SK-N-SH (cell line): ENCODE measurements at regions not wholly inside any gene's neighbourhood (a gene's known extent, or its start where the extent isn't known, plus 50 kb on each side); places are given as distances from the start of the nearest gene placed in this dataset.

Source experiments
- CTCF ChIA-PET: fragments of 300-600, 350-600 bp; formaldehyde crosslinking; extraction: SDS; loops from one replicate; lab custom pipeline; 2021; lab: Yijun Ruan, JAX
- POLR2A ChIA-PET: fragments of 350-600 bp; sonication (Branson Sonifier 250); formaldehyde crosslinking; extraction: SDS; loops from one replicate; lab custom pipeline; 2020; ENCODE audit warnings: antibody characterized with exemption, inconsistent platforms; lab: Yijun Ruan, JAX
- DNase-seq: peaks from one replicate; pipeline ENCODE4 v3.0.0; 2012
- H2AFZ ChIP-seq: fragments of 200-600 bp; sonication (generic); 2 replicates; pipeline ENCODE4 v1.8.1; 2016; ENCODE audit warnings: antibody characterized with exemption, mild to moderate bottlenecking, low read depth
- H3F3A ChIP-seq: fragments of 200-600 bp; sonication (generic); replicated peaks from 2 replicates; pipeline ENCODE3; 2016; ENCODE audit warnings: antibody characterized with exemption, mild to moderate bottlenecking; ENCODE audit not compliant: insufficient read depth
- H3K27ac ChIP-seq, 2 experiments: fragments of 200-500 bp in 1 of 2; fragments of 200-600 bp in 1 of 2; sonication (Bioruptor generic) in 1 of 2; sonication (generic), shearing (Covaris generic) in 1 of 2; 2 replicates each; pipeline versions ENCODE4 v1.5.1 to v1.6.1; 2014 to 2016; ENCODE audit warnings: low read depth in 2 of 2, inconsistent platforms in 1 of 2, low read length in 1 of 2, mild to moderate bottlenecking in 1 of 2, mixed read lengths in 1 of 2
- H3K27me3 ChIP-seq: fragments of 200-600 bp; sonication (generic), shearing (Covaris generic); 2 replicates; pipeline ENCODE4 v1.6.1; 2016; ENCODE audit warnings: mixed run types; ENCODE audit not compliant: insufficient read depth
- H3K36me3 ChIP-seq, 2 experiments: fragments of 200-500 bp in 1 of 2; fragments of 200-600 bp in 1 of 2; sonication (Bioruptor generic) in 1 of 2; sonication (generic) in 1 of 2; replicated peaks in 1 of 2; 2 replicates each; pipeline versions ENCODE3 to v1.5.1; 2014 to 2016; ENCODE audit warnings: low read length in 1 of 2, mild to moderate bottlenecking in 1 of 2; ENCODE audit not compliant: insufficient read depth in 2 of 2, control insufficient read depth in 1 of 2
- H3K4me1 ChIP-seq, 2 experiments: fragments of 200-500 bp in 1 of 2; fragments of 200-600 bp in 1 of 2; sonication (Bioruptor generic) in 1 of 2; sonication (generic), shearing (Covaris generic) in 1 of 2; 2 replicates each; pipeline versions ENCODE4 v1.5.1 to v1.6.1; 2014 to 2016; ENCODE audit warnings: low read depth in 1 of 2, low read length in 1 of 2, mixed run types in 1 of 2; ENCODE audit not compliant: insufficient read depth in 2 of 2, control insufficient read depth in 1 of 2
- H3K4me2 ChIP-seq: fragments of 200-600 bp; sonication (generic), shearing (Covaris generic); 2 replicates; pipeline ENCODE4 v1.6.1; 2017; ENCODE audit warnings: mixed run types
- H3K4me3 ChIP-seq, 2 experiments: fragments of 200-500 bp in 1 of 2; fragments of 200-600 bp in 1 of 2; sonication (Bioruptor generic) in 1 of 2; sonication (generic), shearing (Covaris generic) in 1 of 2; 2 replicates each; pipeline versions ENCODE4 v1.5.1 to v1.8.1; 2014 to 2016; ENCODE audit warnings: low read depth in 2 of 2, inconsistent platforms in 1 of 2, low read length in 1 of 2, mild to moderate bottlenecking in 1 of 2, mixed read lengths in 1 of 2, moderate library complexity in 1 of 2
- H3K79me2 ChIP-seq: fragments of 200-600 bp; sonication (generic); 2 replicates; pipeline ENCODE4 v1.8.1; 2017; ENCODE audit warnings: mild to moderate bottlenecking; ENCODE audit not compliant: insufficient read depth
- H3K9ac ChIP-seq: fragments of 200-600 bp; sonication (generic); 2 replicates; pipeline ENCODE4 v1.6.1; 2017; ENCODE audit warnings: mixed run types
- H3K9me2 ChIP-seq: fragments of 200-600 bp; sonication (generic); 2 replicates; pipeline ENCODE4 v1.6.1; 2017; ENCODE audit warnings: mixed run types
- H3K9me3 ChIP-seq: fragments of 200-600 bp; sonication (generic); 2 replicates; pipeline ENCODE4 v1.6.1; 2017; ENCODE audit warnings: mixed run types, mild to moderate bottlenecking, moderate library complexity
- H4K20me1 ChIP-seq: fragments of 200-600 bp; sonication (generic); 2 replicates; pipeline ENCODE4 v1.6.1; 2017; ENCODE audit warnings: mild to moderate bottlenecking, mixed run types; ENCODE audit not compliant: insufficient read depth
- CHD2 ChIP-seq: fragments of 150-350 bp; IDR thresholded peaks from 2 replicates; pipeline ENCODE4 v1.6.1; 2018; ENCODE audit warnings: low read length; ENCODE audit not compliant: partially characterized antibody
- CTCF ChIP-seq: fragments of 200-600 bp; sonication (generic); IDR thresholded peaks from 2 replicates; pipeline ENCODE4 v1.6.1; 2017; ENCODE audit warnings: antibody characterized with exemption, mild to moderate bottlenecking, moderate library complexity
- ELF1 ChIP-seq: IDR thresholded peaks from 2 replicates; pipeline ENCODE4 v1.4.0; 2012
- EP300 ChIP-seq, 2 experiments: IDR thresholded peaks; 2 replicates each; pipeline versions ENCODE4 v1.4.0 to v1.6.1; 2012; ENCODE audit warnings: borderline replicate concordance in 1 of 2, low read depth in 1 of 2, low read length in 1 of 2
- EZH2phosphoT487 ChIP-seq: fragments of 200-600 bp; sonication (generic); IDR thresholded peaks from 2 replicates; pipeline ENCODE4 v1.6.1; 2017; ENCODE audit warnings: low read depth, mixed run types, mild to moderate bottlenecking, antibody characterized with exemption, moderate library complexity, borderline replicate concordance
- FOSL2 ChIP-seq: IDR thresholded peaks from 2 replicates; pipeline ENCODE4 v1.4.0; 2012; ENCODE audit warnings: low read depth, mild to moderate bottlenecking, moderate library complexity, borderline replicate concordance
- FOXJ3 ChIP-seq: sonication (generic); formaldehyde crosslinking; IDR thresholded peaks from 2 replicates; pipeline ENCODE4 v1.5.1; 2020; ENCODE audit warnings: mild to moderate bottlenecking, missing genetic modification reagents
- FOXM1 ChIP-seq: IDR thresholded peaks from 2 replicates; pipeline ENCODE4 v1.4.0; 2012; ENCODE audit warnings: low read depth, mild to moderate bottlenecking
- GABPA ChIP-seq: IDR thresholded peaks from 2 replicates; pipeline ENCODE4 v1.4.0; 2012; ENCODE audit warnings: low read depth, mild to moderate bottlenecking
- GATA2 ChIP-seq: sonication (generic); formaldehyde crosslinking; IDR thresholded peaks from 2 replicates; pipeline ENCODE4 v1.5.0; 2020; ENCODE audit warnings: mild to moderate bottlenecking, missing genetic modification reagents
- JUND ChIP-seq: IDR thresholded peaks from 2 replicates; pipeline ENCODE4 v1.4.0; 2012
- MEF2A ChIP-seq: IDR thresholded peaks from 2 replicates; pipeline ENCODE4 v1.4.0; 2012; ENCODE audit warnings: low read depth, borderline replicate concordance
- MXI1 ChIP-seq: IDR thresholded peaks from 2 replicates; pipeline ENCODE4 v1.6.1; 2012; ENCODE audit warnings: mild to moderate bottlenecking, low read depth, low read length, improper control_type of control experiment
- NRF1 ChIP-seq: IDR thresholded peaks from 2 replicates; pipeline ENCODE4 v1.6.1; 2012; ENCODE audit warnings: low read depth, mild to moderate bottlenecking, low read length
- POLR2AphosphoS5 ChIP-seq: IDR thresholded peaks from 2 replicates; pipeline ENCODE4 v1.6.1; 2012; ENCODE audit warnings: low read depth, low read length
- RAD21 ChIP-seq: IDR thresholded peaks from 2 replicates; pipeline ENCODE4 v1.6.1; 2012; ENCODE audit warnings: mild to moderate bottlenecking, low read length
- RCOR1 ChIP-seq: fragments of 150-350 bp; IDR thresholded peaks from 2 replicates; pipeline ENCODE4 v1.6.1; 2017; ENCODE audit warnings: antibody characterized with exemption, low read length
- RFX5 ChIP-seq: IDR thresholded peaks from 2 replicates; pipeline ENCODE4 v1.6.1; 2012; ENCODE audit warnings: mild to moderate bottlenecking, improper control_type of control experiment, low read length
- RXRA ChIP-seq: IDR thresholded peaks from 2 replicates; pipeline ENCODE4 v1.4.0; 2012; ENCODE audit warnings: low read depth, mild to moderate bottlenecking, borderline replicate concordance
- SIN3A ChIP-seq: IDR thresholded peaks from 2 replicates; pipeline ENCODE4 v1.6.1; 2012; ENCODE audit warnings: low read depth, mild to moderate bottlenecking, low read length, moderate library complexity, borderline replicate concordance
- TCF12 ChIP-seq: IDR thresholded peaks from 2 replicates; pipeline ENCODE4 v1.4.0; 2012
- TEAD4 ChIP-seq: IDR thresholded peaks from 2 replicates; pipeline ENCODE4 v1.4.0; 2012; ENCODE audit warnings: mild to moderate bottlenecking, borderline replicate concordance; ENCODE audit not compliant: insufficient read depth
- USF1 ChIP-seq: IDR thresholded peaks from 2 replicates; pipeline ENCODE4 v1.4.0; 2012; ENCODE audit warnings: low read depth, borderline replicate concordance
- YY1 ChIP-seq: IDR thresholded peaks from 2 replicates; pipeline ENCODE4 v1.4.0; 2012; ENCODE audit warnings: low read depth, mild to moderate bottlenecking
- WGBS: methylation state at CpG from one replicate; pipeline ENCODE4 v1.1.6; 2017; ENCODE audit warnings: low lambda C conversion rate; 5-methylcytosine and 5-hydroxymethylcytosine counted together
- TF ChIP-seq, protein P1 (sequence below): fragments of 150-350 bp; IDR thresholded peaks from 2 replicates; pipeline ENCODE4 v1.6.1; 2016; ENCODE audit warnings: mild to moderate bottlenecking, low read depth, low read length
- TF ChIP-seq, protein P2 (sequence below): IDR thresholded peaks from 2 replicates; pipeline ENCODE4 v1.6.1; 2012; ENCODE audit warnings: mild to moderate bottlenecking, low read depth, low read length, moderate library complexity
- TF ChIP-seq, protein P3 (sequence below): IDR thresholded peaks from 2 replicates; pipeline ENCODE4 v1.4.0; 2012; ENCODE audit warnings: low read depth

DNA sequence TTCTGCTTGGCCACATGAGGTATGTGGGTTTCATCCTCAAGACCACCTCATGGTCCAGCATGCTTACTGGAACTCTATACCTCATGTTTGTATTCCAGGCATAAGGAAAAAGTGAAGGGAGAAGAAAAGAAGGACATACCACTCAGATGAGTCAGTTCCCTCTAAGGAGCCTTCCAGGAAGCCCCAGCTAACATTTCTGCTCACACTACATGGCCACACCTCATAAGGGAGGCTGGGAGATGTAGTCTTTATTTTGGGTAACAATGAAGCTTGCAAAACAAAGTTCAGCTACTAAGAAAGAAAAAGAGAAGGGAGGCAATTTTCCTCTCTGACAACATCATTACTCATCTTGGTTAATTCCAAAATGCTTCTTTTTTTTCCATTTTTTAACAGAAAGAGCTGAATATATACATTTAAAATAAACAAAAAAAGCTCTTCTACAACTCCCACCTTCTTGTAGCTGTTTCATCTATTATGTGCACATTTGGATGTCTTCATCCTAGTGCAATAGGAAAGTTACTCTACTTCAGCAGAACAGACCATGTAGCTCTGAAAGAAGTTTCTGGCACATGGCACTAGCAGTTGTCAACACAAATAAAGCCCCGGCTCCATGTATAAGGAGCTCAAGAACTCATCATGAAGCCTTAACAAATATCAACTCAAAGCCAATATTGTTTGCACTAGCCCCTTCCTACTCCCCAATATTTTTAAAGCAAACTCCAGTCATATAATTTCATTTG, 123.6 kb upstream of the CCDC112 start:
- Histone ChIP-seq H3K79me2 (no peaks in the 10 kb centered on the region), H3K9me2 (no peaks in the 10 kb centered on the region), H2AFZ (peak overlapping the region; percentile 86; the same call in 1 of the 2 replicates), H3F3A (peaks cover 4% of the 10 kb centered on the region), H3K9ac (no peak overlapping the region), H3K4me1 (peaks cover 0 to 10% of the 10 kb centered on the region in 2 experiments; a peak in 3 of 4 replicates), H3K27me3 (no peaks in the 10 kb centered on the region), H3K36me3 (no peaks in the 10 kb centered on the region), H3K27ac (peak overlapping the region in 1 of 2 experiments; percentile 67; a peak in 2 of 4 replicates), H3K9me3 (no peaks in the 10 kb centered on the region), H4K20me1 (no peaks in the 10 kb centered on the region), H3K4me2 (peak overlapping the region; percentile 40; the same call in 1 of the 2 replicates), H3K4me3 (no peak overlapping the region)
- POLR2A ChIA-PET: no interaction called here
- 63% methylated on average over 1 of the region's 1 CpG for WGBS
- DNase-seq: no peak
- CTCF ChIA-PET: no interaction called here
- TF ChIP-seq RXRA (no peak), TCF12 (peak; percentile 60; the same call in 1 of the 2 replicates), SIN3A (no peak), RFX5 (no peak), USF1 (no peak), FOXM1 (no peak), RAD21 (no peak), GABPA (peak; percentile 37; the same call in 1 of the 2 replicates), CHD2 (no peak), NRF1 (no peak), MXI1 (no peak), CTCF (no peak), EZH2phosphoT487 (no peak), MEF2A (no peak), ELF1 (peak; percentile 69), YY1 (peak; percentile 42; the same call in 1 of the 2 replicates), TEAD4 (no peak), FOSL2 (peak; percentile 81), POLR2AphosphoS5 (no peak), FOXJ3 (CRISPR knock-in tag) (no peak), GATA2 (CRISPR knock-in tag) (no peak), JUND (peak; percentile 84), EP300 (IDR thresholded peaks at IDR 0.05; ENCODE audit: borderline replicate concordance in 1 of 2, low read depth in 1 of 2, low read length in 1 of 2) (0 out of 4 replicates have a peak, but pooled peaks of 1 of the 2 experiments have one; percentile 21), RCOR1 (no peak)
- TF ChIP-seq, protein P1, sequence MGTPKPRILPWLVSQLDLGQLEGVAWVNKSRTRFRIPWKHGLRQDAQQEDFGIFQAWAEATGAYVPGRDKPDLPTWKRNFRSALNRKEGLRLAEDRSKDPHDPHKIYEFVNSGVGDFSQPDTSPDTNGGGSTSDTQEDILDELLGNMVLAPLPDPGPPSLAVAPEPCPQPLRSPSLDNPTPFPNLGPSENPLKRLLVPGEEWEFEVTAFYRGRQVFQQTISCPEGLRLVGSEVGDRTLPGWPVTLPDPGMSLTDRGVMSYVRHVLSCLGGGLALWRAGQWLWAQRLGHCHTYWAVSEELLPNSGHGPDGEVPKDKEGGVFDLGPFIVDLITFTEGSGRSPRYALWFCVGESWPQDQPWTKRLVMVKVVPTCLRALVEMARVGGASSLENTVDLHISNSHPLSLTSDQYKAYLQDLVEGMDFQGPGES: no peak
- TF ChIP-seq, protein P2, sequence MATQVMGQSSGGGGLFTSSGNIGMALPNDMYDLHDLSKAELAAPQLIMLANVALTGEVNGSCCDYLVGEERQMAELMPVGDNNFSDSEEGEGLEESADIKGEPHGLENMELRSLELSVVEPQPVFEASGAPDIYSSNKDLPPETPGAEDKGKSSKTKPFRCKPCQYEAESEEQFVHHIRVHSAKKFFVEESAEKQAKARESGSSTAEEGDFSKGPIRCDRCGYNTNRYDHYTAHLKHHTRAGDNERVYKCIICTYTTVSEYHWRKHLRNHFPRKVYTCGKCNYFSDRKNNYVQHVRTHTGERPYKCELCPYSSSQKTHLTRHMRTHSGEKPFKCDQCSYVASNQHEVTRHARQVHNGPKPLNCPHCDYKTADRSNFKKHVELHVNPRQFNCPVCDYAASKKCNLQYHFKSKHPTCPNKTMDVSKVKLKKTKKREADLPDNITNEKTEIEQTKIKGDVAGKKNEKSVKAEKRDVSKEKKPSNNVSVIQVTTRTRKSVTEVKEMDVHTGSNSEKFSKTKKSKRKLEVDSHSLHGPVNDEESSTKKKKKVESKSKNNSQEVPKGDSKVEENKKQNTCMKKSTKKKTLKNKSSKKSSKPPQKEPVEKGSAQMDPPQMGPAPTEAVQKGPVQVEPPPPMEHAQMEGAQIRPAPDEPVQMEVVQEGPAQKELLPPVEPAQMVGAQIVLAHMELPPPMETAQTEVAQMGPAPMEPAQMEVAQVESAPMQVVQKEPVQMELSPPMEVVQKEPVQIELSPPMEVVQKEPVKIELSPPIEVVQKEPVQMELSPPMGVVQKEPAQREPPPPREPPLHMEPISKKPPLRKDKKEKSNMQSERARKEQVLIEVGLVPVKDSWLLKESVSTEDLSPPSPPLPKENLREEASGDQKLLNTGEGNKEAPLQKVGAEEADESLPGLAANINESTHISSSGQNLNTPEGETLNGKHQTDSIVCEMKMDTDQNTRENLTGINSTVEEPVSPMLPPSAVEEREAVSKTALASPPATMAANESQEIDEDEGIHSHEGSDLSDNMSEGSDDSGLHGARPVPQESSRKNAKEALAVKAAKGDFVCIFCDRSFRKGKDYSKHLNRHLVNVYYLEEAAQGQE: no peak
- TF ChIP-seq, protein P3, sequence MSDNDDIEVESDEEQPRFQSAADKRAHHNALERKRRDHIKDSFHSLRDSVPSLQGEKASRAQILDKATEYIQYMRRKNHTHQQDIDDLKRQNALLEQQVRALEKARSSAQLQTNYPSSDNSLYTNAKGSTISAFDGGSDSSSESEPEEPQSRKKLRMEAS: peak; percentile 53; the same call in 1 of the 2 replicates
